Calu3 (cell line): ENCODE measurements at regions not wholly inside any gene's neighbourhood (a gene's known extent, or its start where the extent isn't known, plus 50 kb on each side); places are given as distances from the start of the nearest gene placed in this dataset.

Source experiments
- BruUV-seq: library from RNA; stranded (reverse); fragments of 400-500 nt; replicated peaks from 2 replicates; lab custom pipeline; 2021; lab: Mats Ljungman, UMichigan
- CTCF ChIA-PET: fragments of 300-600 bp; sonication (Branson Sonifier 250); formaldehyde crosslinking; loops from one replicate; lab custom pipeline; 2022; ENCODE audit warnings: antibody characterized with exemption; lab: Charles Lee
- DNase-seq: peaks from one replicate; pipeline ENCODE4 v3.0.0; 2022
- H3K27ac Mint-ChIP-seq: one replicate; pipeline ENCODE4 v1.8.0; 2022; ENCODE audit warnings: mixed read lengths; ENCODE audit not compliant: unreplicated experiment
- H3K27me3 Mint-ChIP-seq: one replicate; pipeline ENCODE4 v1.8.0; 2022; ENCODE audit warnings: mixed read lengths; ENCODE audit not compliant: unreplicated experiment
- H3K36me3 Mint-ChIP-seq: one replicate; pipeline ENCODE4 v1.8.0; 2022; ENCODE audit warnings: mild to moderate bottlenecking, moderate library complexity, mixed read lengths; ENCODE audit not compliant: insufficient read depth, unreplicated experiment
- H3K4me1 Mint-ChIP-seq: one replicate; pipeline ENCODE4 v1.8.0; 2022; ENCODE audit warnings: mild to moderate bottlenecking, low read depth, mixed read lengths; ENCODE audit not compliant: unreplicated experiment
- H3K4me3 Mint-ChIP-seq: one replicate; pipeline ENCODE4 v1.8.0; 2022; ENCODE audit warnings: mild to moderate bottlenecking, low read depth, moderate library complexity, mixed read lengths; ENCODE audit not compliant: unreplicated experiment
- H3K9me3 Mint-ChIP-seq: one replicate; pipeline ENCODE4 v1.8.0; 2022; ENCODE audit warnings: low read depth, mixed read lengths; ENCODE audit not compliant: unreplicated experiment
- intact Hi-C: fragments of 100-400 bp; cut with micrococcal nuclease; formaldehyde crosslinking; loops from one replicate; pipeline ENCODE4 v1.10.0; 2022; ENCODE audit not compliant: unreplicated experiment
- TF ChIP-seq, protein P1 (sequence below): fragments of 200-600 bp; IDR thresholded peaks from one replicate; pipeline ENCODE4 v1.8.0; 2022; ENCODE audit warnings: antibody characterized with exemption; ENCODE audit not compliant: unreplicated experiment

DNA sequence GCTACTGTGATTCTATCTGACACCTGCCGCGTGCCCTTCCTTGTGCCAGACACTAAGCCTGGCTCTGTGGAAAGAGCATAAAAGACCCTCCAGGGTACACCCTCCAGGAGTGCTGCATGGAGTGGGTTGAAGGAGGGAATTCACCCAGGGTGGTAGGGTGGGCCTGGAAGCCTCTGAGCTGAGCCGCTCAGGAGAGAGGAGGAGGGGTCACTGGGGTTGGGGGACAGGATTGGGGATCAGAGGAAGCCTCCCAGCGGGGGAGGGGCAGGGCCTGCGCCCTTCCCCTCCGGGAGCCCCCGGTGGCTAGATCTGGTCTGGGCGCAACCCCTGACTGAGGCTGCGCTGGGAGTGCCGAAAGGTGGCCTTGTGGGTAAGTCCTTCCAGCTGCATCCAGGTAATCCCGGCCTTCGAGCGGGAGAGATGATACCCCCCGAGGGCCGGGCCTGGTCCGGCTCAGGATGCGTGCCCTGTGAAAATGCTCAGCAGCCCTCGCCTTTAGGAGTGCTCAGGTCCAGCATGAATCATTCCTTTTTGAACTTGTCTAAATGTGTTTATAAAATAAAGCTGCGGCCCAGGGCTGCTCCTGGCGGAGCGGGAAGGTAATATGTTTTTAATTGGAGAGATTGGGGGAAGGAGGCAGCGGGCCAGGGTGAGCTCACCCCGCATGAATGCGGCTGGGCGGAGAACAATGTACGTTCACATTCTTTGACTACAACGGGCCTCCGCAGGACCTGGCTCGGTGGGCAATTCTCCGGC, 118.1 kb upstream of the SMIM23 start:
- Mint-ChIP-seq H3K9me3 (no peaks in the 10 kb centered on the region), H3K27ac (no peak overlapping the region), H3K27me3 (peaks cover 98% of the 10 kb centered on the region), H3K36me3 (no peaks in the 10 kb centered on the region), H3K4me1 (no peaks in the 10 kb centered on the region), H3K4me3 (peak overlapping the region; percentile 32)
- DNase-seq = peak; percentile 57
- CTCF ChIA-PET = interaction anchor here (0.6 to 1.2 kb wide), 2 partner anchors 10 to 15 kb away, joined by 3 to 4 read pairs; no protein-coding TSS in a partner anchor
- intact Hi-C loops = no loop called here
- BruUV-seq = no TSS peak
- TF ChIP-seq, protein P1, sequence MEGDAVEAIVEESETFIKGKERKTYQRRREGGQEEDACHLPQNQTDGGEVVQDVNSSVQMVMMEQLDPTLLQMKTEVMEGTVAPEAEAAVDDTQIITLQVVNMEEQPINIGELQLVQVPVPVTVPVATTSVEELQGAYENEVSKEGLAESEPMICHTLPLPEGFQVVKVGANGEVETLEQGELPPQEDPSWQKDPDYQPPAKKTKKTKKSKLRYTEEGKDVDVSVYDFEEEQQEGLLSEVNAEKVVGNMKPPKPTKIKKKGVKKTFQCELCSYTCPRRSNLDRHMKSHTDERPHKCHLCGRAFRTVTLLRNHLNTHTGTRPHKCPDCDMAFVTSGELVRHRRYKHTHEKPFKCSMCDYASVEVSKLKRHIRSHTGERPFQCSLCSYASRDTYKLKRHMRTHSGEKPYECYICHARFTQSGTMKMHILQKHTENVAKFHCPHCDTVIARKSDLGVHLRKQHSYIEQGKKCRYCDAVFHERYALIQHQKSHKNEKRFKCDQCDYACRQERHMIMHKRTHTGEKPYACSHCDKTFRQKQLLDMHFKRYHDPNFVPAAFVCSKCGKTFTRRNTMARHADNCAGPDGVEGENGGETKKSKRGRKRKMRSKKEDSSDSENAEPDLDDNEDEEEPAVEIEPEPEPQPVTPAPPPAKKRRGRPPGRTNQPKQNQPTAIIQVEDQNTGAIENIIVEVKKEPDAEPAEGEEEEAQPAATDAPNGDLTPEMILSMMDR = no peak

DNA sequence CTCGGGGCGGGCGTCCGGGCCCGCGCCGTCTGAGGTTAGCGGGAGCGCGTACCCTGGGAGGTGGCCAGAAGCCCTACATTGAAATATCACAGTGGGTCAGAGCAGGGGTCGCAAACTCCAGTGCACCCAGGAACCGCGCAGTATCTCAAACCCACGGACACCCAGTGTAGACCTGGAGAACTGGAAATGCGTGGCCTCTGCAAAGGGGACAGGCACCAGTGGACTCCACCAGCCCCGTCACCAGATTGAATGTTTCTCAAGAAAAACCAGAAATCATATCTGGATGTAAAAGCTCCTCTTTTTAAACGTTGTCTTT, 117.6 kb upstream of the SMIM23 start:
- no peak overlapping the region for H3K27ac Mint-ChIP-seq
- peak overlapping the region; percentile 32 for H3K4me3 Mint-ChIP-seq
- intact Hi-C loops = no loop called here
- no TSS peak for BruUV-seq
- TF ChIP-seq, protein P1 = no peak
- DNase-seq = no peak
- H3K4me1 Mint-ChIP-seq = no peaks in the 10 kb centered on the region
- no peaks in the 10 kb centered on the region for H3K36me3 Mint-ChIP-seq
- no peaks in the 10 kb centered on the region for H3K9me3 Mint-ChIP-seq
- CTCF ChIA-PET = interaction anchor here (1.2 kb wide), 1 partner anchor 10 kb away, joined by 4 read pairs; no protein-coding TSS in a partner anchor
- peaks cover 100% of the 10 kb centered on the region for H3K27me3 Mint-ChIP-seq

DNA sequence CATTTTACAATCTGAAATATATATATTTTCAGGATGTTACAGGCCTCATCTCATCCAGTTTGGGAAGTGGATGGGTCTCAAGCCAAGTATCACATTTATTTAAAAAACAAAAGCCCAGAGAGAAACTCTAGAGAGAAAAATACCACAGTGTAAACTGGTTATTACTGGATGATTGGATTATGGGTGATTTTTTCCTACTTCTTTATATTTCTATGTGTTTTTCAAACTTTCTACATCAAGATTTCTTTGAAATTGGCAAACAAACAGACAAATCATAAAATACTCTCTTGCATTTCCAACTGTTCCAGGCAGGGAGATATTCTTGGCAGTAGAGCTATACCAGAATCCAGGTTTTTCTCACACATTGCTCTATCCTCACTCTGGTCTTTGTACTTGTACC, 116.0 kb upstream of the SMIM23 start:
- Mint-ChIP-seq H3K36me3 (no peaks in the 10 kb centered on the region), H3K4me1 (no peaks in the 10 kb centered on the region), H3K9me3 (no peaks in the 10 kb centered on the region), H3K27ac (no peak overlapping the region), H3K4me3 (no peak overlapping the region), H3K27me3 (peaks cover 100% of the 10 kb centered on the region)
- CTCF ChIA-PET = no interaction called here
- TF ChIP-seq, protein P1 = no peak
- BruUV-seq = no TSS peak
- DNase-seq = no peak
- intact Hi-C loops = no loop called here

DNA sequence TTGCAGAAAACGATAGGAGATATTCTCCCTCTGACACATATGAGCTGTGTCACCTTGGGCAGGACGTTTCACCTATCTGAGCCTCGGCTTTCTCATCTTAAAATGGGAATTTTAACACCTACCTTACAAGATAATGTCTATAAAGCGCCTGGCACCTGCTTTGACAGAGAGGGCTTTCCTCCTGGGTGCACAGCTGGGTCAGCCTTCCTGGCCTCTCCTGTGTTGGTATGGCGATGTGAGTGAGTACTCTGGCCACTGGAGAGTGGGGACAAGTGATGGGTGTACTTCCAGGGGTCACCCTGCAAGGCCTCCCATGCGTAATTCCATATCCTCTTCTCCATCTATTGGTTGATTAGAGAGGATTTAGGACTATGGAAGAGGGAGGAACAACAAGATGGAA, 113.1 kb upstream of the SMIM23 start:
- H3K4me3 Mint-ChIP-seq = no peak overlapping the region
- intact Hi-C loops = no loop called here
- no peaks in the 10 kb centered on the region for H3K4me1 Mint-ChIP-seq
- BruUV-seq = no TSS peak
- TF ChIP-seq, protein P1 = no peak
- no peaks in the 10 kb centered on the region for H3K36me3 Mint-ChIP-seq
- peaks cover 100% of the 10 kb centered on the region for H3K27me3 Mint-ChIP-seq
- no peaks in the 10 kb centered on the region for H3K9me3 Mint-ChIP-seq
- no peak for DNase-seq
- H3K27ac Mint-ChIP-seq = no peak overlapping the region
- CTCF ChIA-PET = no interaction called here
